GDM1 (cell line): ENCODE measurements at regions not wholly inside any gene's neighbourhood (a gene's known extent, or its start where the extent isn't known, plus 50 kb on each side); places are given as distances from the start of the nearest gene placed in this dataset.

Experiments used
- DNase-seq: peaks from one replicate; lab custom pipeline; 2025; lab: John Stamatoyannopoulos, UW

DNA sequence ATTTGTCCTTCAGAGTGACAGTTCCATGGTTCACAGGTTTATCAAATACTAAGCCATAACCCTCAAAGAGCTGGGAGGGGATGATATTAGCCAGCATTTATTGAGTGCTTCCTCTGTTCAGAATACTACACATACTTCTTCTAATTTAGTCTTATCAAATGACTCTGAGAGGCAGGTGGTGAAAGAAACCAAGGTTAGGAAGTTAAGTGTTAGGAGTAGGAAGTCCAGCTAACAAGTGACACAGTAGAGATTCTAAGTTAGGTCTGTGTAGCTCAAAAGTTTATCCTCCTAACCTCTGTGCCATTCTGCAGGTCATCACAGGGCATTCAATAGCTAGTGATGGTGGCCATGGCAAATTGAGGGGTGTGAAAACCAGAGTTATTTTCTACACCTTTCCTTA is 198.3 kb upstream of the MID1 start:
- DNase-seq = no peak

DNA sequence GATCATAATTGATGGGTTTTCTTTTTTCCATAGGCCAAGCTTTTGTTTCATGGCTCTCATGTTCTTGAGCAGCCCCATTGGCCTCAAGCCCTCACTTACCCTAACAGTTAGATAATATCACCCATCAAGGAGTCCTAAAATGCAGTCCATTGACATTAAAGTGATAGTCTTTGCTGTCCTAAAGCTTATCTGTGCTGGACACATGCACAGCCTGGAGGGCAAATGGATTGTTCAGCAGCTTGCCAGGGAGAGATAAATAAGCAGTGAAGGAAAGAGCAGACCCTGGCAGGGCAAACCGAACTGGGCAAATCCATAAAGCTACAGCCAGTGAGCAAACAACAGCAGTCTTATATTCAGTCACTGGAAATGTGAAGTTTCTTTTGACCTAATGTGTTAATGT is 199.6 kb upstream of the MID1 start:
- DNase-seq = no peak

DNA sequence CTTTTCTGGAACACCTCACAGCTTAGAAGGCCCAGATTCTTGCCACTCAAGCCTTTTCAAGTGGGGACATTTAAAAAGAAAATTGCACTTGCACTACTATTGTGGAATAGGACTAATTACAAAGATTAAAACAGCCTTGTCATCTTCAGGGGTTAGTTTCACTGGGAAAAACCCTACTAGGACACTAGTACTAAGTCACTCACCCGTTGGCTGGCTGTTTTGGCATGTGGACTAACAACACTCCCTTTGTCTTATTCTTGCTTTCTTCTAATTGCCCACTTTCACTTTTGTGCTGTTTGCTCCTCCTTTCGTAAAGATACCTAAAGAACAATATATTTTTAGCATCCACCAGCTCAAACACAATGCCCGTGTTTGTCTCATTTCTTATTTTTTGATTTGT is 200.9 kb upstream of the MID1 start:
- DNase-seq = no peak

DNA sequence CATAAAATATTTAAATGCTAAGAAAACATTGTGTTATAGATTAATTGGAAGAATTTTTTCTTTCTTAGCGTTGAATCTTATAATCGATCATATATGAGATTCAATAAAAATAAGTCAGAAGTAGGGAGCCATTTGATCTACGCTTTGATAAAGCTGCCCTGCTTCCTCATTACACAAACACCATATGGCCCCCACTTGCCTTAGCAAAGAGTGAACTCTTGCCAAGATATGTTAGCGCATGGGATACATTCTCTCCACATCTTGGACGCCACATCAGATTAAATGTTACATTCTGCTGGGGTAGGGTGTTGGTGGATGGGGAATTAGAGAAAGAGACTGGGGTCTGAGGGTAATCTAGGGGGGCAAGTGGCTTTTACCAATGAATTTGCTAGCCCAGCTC is 207.7 kb upstream of the MID1 start:
- DNase-seq = no peak

DNA sequence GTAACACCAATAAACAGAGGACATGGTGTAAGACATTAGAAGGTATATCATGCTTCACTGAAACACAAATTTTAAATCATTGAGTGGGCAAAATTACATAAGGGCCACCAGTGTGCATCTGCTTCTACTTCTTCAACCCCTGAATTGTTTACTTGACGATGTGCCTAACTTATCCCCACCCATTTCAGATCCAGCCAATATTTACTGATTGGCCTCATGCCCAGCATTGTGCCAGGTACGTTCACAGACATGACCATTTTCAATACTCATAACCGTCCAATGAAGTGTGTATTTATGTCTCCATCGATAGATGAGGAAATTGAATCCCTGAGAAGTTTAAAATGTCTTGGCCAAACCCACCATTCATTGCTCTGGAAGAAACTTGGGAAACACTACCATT is 208.3 kb upstream of the MID1 start:
- no peak for DNase-seq

DNA sequence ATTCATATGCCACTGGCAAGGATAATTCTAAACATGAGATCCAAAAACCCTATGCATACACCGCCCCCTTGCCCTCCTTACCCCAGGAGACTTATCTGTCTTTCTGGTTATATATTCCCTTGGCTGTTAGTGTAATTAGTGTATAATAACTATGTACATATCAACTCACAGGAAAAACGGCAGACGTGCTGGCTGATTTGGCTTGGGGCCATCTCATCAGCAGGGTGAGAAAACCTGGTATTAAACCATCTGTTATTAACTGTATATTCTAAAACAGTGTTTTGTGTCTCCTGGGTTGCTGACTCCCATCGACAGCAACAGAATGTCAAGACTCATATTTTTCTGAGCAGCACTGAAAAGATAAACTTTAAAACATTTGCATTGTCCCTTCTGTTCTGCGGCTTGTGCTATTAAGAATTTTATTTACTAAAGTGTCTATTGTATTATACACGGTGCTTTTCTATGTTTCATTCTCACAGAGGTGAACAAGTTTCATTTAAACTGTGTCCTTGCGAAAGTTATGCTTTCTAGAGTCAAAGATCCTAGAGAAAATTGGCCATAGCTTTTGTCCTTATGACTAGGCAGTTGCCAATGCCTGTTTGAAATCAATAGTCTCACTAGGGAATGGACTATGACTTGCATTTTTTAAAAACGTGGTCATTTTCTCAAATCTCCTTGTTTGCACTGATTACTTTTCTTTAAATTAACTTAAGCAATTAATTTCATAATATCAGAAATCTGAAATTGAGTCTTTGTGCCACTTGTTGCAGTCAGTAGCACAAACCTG is 211.5 kb upstream of the MID1 start:
- no peak for DNase-seq

DNA sequence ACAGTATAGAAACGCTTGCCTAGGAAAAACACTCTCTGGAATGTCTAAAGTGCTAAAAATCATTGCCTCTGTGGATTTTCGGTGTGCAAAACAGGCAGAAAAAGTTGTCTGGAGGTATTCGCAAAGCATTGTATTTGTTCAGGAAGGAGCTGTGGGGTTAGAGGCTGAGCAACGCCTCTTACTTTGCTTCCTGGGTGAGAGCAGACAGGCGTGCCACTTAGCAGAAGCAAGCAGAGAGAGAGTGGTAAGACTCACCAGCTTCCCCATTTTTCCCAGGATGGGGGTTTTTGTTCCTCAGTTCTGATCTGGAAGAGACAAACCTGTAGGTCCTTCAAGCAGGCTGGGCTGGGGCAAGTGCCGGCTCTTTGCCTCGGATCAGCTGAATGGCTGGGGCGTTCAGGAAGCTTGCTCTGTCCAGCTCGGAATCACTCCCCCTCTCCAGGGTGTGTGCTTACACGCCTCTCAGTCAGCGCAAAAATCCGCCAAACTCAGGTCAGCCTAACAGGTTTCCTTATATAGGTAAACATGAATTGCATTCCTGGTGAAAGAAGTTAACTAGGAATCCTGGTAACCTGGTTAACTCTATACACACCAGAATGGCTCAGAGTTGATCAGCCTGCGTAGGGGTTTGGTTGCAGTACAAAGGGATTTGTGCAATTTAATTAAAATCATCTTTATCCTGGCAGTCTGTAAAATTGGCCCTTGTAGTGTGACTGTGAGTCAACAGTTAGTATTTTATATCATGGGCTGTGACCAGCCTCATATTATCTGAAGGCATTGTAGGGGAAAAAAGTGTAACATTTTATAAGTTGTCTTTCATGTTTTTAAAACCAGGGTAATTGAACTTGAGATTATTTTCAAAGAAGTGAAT is 213.1 kb upstream of the MID1 start:
- no peak for DNase-seq

DNA sequence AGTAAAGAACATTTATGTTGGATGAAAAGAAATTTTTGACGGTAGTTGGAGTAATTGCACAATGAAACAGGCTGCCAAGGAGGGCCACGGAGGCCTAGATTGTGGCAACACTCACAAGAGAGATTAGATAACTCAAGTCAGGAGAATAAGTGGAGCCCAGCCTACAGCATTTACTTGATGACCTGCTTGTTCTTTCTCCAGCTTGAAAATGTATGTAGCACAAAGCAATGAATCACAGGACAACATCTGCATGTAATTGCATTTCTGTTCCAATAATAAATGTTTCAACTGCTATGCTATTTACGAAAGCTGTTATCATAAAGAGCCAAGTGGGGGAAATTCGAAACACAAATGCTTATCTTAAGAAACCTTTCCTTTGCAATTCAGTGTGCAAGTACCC is 221.2 kb upstream of the MID1 start:
- DNase-seq = no peak

DNA sequence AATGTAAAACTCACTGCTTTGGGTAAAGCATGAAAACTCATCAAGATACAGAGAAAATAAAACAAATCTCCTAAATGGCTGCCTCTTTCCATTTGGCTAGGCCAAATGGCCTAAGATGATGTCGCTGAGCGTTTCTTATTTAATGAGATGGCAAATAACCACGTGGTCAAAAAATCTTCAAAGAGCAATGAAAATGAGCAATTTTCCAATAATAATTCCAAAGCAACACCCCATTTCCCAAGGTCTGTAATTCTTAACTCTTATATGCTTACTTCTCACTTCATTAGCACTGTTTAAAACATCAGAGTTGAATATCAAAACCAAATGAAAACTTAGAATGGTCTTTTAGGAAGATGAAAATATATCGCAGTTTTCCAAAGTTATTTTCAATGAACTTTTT is 222.3 kb upstream of the MID1 start:
- DNase-seq = no peak

DNA sequence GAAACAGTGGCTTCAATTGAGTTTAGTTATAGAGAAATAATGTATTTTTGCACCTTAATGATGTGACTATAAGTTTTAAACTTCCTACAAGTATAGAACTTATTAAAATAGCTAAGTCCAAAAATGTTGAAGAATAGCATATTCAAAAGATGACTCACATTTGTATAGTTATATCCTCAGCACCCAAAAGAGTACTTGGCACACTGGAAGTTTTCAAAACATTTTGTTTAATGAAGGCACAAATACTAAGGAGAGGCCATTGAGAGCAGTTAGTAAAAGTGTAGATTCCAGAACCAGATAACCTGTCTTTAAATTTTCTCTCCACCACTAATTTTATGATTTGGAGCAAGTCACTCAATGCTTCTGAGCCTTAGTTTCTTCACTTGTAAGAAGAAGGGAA is 226.9 kb upstream of the MID1 start:
- DNase-seq = no peak

DNA sequence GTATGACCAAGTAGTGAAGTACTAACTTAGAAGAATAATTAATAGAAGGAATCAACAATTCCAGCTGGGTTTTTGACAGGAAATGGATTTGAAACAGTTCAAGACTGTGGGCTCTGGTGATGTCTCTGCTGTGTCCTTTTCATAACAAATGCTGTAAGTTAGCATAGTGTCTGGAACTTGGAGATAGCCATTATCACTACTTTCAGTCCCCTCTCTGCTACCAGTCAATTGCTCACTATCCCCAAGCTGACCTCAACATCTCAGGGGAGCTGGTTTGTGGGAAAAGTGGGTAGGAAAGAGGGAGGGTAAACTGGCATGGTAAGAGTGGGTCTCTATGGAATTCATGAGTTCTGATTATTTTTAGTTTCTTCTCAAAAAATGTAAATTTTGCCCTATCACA is 231.4 kb upstream of the MID1 start:
- DNase-seq = no peak

DNA sequence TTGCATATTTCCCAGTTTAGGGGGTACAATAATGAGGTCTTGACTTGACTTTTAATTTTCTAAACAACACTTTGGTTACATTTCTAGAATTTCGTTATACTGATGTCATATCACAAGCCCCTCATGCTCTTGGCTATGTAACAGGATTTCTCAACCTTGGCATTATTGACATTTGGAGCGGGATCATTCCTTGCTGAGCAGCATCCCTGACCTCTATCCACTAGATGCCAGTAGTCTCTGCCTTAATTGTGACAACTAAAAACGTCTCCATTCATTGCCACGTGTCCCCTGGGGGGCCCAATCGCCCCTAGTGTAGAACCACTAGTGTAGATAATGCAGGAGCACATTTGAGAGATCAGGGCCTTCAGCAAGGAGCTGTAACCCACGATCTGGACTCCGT is 234.2 kb upstream of the MID1 start:
- no peak for DNase-seq

DNA sequence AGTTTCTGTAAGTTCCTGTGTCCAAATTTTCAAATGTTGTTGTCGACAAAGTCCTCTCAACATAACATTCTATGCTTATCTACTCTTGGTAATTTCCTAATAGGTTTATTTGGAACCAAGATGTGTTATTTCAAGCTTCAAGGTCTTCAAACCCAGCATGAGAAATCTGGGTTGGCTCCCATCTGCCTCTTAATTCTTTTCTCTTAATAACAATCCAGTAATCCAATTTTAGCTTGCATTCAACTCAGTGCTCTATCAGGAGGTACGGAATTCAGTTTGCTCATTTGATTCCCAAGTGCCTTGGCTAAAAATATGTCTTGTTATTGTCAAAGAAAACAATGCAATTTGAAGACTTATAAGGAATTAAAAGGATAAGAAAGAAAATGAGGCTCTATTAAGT is 235.5 kb upstream of the MID1 start:
- no peak for DNase-seq

DNA sequence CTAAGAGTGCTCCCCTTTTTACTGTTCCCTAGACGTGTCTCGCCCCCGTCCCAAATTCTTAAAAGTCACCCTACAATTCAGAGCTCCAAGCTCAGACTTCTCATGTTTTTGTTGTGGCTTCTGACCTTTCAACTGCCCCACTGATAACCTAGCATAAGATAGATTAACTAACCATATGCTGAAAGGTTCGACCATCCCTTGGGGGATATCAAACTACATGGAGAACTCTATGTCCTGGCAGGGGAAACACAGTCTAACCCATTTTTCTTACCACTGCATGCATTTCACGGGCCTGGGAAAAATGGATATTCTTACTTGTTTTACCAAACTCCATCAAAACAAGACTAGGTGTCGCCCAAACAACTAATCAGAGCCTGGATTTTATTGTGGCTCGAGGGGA is 236.4 kb upstream of the MID1 start:
- DNase-seq = no peak

DNA sequence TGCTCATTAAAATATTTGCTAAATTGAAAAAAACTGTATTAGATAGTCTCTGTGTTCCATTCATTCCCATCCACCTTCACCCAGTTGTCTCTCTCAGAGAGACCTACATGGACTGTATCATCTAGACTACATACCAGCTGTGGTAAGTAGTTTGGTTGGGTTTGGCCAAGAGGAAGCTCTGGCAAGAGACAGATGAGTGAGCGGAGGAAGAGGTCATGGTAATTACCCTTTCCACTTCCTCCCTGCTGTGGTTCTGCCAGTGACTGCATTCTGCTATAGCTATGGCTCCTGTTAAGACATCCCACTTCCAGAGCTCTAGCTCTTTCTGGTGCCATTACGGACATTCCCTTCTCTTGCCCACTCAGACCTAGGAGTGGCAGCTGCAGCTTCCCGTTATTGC is 239.0 kb upstream of the MID1 start:
- no peak for DNase-seq

DNA sequence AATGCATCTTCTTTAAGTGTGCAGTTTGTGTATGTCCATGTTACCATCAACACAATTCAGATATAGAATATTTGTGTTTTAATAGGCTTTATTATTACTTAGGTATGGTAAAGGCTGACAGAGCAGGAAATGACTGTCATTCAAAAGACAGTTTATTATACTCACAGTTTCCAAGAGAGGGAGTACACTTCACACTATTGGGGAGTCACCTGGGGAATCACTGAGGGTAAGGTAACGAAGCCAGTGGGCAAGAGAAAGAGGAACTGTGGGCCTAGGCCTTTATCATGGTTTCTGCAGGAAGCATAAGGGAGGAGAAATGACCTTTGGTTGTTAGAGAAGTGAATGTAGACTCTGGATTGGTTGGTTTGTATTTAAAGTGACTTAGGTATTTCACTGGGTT is 235.1 kb upstream of the HCCS start:
- DNase-seq = no peak

DNA sequence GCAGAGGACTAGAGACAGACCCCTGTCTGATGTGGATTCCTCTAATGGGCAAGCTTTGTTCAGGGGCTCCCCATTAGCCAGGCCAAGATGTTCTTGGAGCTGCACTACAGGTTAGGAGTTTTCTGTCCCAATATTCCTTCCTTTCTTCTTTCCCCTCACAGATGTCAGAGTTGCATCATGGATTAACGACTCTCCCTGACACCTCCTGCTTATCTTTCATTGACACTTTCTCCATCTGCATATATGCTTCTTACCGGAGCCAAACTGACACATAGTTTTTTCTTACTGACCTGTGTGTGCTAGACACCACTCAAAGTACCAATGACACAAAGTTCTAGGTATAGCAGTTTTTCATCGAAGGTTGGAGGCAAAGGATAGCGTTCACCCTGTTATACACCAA is 228.6 kb upstream of the HCCS start:
- DNase-seq = no peak

DNA sequence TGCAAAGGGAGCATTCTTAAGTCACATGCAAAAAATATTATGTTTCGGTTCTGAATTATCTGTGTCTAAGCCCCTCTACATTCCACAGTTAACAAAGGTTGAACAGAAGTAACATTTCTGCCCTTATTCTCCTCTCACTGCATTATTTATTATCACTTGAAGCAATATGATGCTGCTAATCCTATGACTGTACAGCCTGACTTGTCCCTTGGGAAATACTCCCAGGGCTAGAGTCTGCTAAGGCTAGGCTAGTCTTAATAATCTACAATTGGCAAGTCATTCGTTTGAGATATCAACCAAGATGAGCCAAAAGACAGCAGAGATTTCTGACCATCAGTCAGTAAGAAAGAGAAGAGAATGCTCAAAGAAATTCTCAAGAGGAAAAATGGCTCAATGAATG is 226.9 kb upstream of the HCCS start:
- no peak for DNase-seq

DNA sequence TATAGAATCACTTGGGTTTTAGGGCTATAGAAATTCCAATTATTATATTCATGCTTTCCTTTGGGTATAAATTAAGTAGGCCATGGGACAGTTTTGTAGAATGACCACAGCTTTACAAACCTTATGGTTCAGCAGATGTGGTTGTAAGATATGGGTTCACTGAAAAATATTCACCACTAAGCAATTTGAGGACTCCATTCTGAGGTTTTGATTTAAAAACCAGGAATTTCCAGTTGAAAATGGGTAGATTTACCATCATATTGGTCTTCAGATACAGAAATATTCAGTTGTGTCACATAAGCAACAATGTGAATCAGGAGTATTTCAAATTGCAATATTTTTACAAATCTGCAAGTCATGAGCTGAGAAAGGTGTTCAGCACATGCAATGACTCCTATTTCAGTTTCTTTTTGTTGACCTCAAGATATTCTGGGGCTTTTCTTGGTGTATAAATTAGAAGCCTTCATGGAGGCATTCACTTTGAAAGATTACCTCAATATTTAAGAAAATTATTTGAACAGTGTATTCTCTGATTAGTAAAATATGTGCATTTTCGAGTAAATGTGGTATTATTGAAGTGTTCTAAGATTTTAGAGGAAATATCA is 218.4 kb upstream of the HCCS start:
- no peak for DNase-seq

DNA sequence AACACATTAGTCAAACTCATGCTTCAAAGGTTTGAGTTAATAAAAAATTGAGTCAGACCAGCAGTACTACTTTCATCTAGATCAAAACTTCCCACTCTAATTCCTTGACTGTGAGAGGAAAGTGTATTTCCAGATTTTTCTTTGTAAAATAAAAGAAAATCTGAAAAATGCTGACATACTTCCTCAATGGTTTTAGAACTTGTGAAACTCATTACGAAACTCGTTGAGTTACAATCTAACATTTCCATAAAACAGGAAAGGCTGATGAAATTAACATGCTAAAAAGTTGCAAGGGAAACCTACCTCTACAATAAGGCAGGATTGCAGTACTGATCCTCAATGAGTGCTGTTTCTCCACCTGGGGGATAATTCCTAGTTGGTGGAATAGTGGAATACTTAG is 217.8 kb upstream of the HCCS start:
- DNase-seq = no peak

DNA sequence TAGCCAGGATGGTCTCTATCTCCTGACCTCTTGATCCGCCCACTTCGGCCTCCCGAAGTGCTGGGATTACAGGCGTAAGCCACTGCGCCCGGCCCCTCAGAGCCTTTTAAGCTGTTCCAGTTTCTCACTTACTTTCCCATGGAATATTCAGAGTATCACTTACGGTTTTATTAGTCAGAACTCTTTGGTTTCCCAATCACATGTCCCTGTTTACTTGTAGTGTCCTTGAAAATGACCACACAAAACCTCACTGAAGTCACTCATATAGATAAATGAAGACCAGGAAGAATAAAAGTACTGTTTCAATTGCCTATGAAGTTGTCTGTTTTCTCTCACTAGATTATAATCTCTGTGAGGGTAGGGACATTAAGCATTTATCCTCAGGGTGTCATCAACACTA is 217.2 kb upstream of the HCCS start:
- no peak for DNase-seq

DNA sequence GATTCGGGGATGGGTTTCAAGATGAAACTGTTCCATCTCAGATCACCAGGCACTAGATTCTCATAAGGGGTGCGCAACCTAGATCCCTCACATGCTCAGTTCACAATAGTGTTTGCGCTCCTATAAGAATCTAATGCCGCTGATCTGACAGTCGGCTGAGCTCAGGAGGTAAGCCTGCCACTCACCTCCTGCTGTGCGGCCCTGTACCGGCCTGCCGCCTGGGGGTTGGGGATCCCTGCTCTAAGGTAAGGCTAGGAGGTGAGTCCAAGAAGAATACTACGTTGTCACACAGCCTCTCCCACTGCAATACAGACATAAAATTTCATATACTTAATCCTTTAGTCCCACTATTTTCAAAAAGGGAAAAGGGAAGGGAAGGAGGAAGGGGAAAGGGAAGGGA is 213.4 kb upstream of the HCCS start:
- no peak for DNase-seq

DNA sequence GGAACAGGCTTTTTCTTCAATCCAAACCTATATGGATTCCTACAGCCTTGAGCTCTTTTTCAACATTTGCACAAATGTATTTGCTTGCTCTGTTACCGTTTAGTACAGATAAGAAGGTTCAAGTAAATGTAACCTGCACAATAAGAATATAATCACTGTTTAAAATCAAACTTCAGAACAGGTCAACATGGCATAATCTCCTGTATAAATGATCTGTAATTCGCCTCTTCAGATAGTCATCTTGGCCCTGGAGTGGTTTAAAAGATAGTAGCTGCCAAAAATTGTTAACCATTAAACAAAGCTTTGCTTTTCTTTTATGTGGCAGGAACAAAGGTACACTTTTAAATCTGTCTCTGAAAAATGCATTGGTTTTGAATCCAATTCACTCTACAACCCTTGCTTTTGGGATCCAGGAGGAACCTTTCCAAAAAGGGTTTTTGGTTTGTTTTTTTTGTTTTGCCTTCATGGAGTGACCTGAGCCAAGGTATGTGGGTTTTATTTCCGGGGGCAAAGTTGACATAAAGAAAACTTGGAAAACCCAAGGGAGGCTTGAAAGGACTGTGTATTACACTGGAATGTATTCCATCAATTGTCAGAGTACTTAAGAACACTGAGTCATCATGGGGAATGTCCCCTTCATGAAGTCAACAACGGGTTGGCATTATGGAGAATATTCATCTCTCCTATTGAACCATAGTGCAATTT is 210.4 kb upstream of the HCCS start:
- no peak for DNase-seq
